ENCODE measurements at regions not wholly inside any gene's neighbourhood (a gene's known extent, or its start where the extent isn't known, plus 50 kb on each side); places are given as distances from the start of the nearest gene placed in this dataset.

DNA sequence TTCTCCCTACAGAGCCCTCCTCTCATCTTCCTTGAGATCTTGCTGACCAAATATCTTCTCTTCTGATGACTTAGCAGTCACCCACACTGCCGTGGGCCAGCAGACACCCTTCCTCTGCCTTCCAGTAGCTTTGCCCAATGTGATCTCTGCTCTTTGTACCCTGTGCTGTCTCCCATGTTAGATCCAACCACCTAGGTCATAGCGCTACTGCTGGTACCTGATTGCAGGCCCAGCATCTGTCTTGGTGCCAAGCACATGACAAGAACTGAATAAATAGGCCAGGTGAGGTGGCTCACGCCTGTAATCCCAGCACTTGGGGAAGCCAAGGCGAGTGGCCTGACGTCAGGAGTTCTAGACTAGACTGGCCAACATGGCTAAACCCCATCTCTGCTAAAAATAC, 149.7 kb downstream of the TM9SF2 start (continued):
- TF ChIP-seq, protein P1, sequence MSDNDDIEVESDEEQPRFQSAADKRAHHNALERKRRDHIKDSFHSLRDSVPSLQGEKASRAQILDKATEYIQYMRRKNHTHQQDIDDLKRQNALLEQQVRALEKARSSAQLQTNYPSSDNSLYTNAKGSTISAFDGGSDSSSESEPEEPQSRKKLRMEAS (CRISPR knock-in tag; IDR thresholded peaks at IDR 0.05) = no peak
- no peak for TF ChIP-seq ZNF219 (CRISPR knock-in tag; IDR thresholded peaks at IDR 0.05; ENCODE audit: borderline replicate concordance)
- TF ChIP-seq ZBTB21 (CRISPR knock-in tag; IDR thresholded peaks at IDR 0.05; ENCODE audit: borderline replicate concordance) = no peak
- no peak for TF ChIP-seq MXD4 (CRISPR knock-in tag; IDR thresholded peaks at IDR 0.05; ENCODE audit: borderline replicate concordance)
- no peak for TF ChIP-seq ZNF416 (CRISPR knock-in tag; IDR thresholded peaks at IDR 0.05)
- TF ChIP-seq, protein P2, sequence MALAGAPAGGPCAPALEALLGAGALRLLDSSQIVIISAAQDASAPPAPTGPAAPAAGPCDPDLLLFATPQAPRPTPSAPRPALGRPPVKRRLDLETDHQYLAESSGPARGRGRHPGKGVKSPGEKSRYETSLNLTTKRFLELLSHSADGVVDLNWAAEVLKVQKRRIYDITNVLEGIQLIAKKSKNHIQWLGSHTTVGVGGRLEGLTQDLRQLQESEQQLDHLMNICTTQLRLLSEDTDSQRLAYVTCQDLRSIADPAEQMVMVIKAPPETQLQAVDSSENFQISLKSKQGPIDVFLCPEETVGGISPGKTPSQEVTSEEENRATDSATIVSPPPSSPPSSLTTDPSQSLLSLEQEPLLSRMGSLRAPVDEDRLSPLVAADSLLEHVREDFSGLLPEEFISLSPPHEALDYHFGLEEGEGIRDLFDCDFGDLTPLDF (CRISPR knock-in tag; IDR thresholded peaks at IDR 0.05) = no peak
- TF ChIP-seq MYBL2 (CRISPR knock-in tag; IDR thresholded peaks at IDR 0.05) = no peak
- TF ChIP-seq SP1 (CRISPR knock-in tag; conservative IDR thresholded peaks at IDR 0.05) = no peak
- TF ChIP-seq GTF2I (CRISPR knock-in tag; conservative IDR thresholded peaks at IDR 0.05) = no peak
- TF ChIP-seq TEAD4 (CRISPR knock-in tag; IDR thresholded peaks at IDR 0.05) = no peak
- TF ChIP-seq, protein P3, sequence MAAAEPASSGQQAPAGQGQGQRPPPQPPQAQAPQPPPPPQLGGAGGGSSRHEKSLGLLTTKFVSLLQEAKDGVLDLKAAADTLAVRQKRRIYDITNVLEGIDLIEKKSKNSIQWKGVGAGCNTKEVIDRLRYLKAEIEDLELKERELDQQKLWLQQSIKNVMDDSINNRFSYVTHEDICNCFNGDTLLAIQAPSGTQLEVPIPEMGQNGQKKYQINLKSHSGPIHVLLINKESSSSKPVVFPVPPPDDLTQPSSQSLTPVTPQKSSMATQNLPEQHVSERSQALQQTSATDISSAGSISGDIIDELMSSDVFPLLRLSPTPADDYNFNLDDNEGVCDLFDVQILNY (CRISPR knock-in tag; IDR thresholded peaks at IDR 0.05) = no peak
- TF ChIP-seq, protein P4, sequence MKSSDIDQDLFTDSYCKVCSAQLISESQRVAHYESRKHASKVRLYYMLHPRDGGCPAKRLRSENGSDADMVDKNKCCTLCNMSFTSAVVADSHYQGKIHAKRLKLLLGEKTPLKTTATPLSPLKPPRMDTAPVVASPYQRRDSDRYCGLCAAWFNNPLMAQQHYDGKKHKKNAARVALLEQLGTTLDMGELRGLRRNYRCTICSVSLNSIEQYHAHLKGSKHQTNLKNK (CRISPR knock-in tag; IDR thresholded peaks at IDR 0.05) = no peak
- TF ChIP-seq, protein P5, sequence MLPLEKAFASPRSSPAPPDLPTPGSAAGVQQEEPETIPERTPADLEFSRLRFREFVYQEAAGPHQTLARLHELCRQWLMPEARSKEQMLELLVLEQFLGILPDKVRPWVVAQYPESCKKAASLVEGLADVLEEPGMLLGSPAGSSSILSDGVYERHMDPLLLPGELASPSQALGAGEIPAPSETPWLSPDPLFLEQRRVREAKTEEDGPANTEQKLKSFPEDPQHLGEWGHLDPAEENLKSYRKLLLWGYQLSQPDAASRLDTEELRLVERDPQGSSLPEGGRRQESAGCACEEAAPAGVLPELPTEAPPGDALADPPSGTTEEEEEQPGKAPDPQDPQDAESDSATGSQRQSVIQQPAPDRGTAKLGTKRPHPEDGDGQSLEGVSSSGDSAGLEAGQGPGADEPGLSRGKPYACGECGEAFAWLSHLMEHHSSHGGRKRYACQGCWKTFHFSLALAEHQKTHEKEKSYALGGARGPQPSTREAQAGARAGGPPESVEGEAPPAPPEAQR (CRISPR knock-in tag; IDR thresholded peaks at IDR 0.05) = no peak

DNA sequence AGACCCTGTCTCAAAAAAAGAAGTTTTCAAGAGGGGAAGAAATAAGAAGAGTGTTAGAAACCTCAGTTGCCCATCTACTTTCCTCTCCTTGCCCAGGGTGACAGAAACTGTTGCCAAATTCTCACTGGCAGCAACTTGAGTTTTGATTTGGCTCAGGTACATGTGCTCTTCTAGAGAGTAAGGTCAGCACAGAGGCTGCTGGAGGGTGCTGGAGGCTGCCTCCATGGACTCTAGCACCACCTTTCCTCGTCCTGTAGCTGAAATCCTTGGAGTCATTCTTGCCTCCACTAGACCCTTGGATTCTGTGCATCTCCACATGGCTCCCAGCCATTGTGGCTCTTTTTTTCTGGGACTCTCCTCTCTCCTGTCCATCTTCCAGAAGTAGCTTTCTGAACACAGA, 149.1 kb downstream of the TM9SF2 start:
- no peak for ATAC-seq
- no peaks in the 10 kb centered on the region for H3K27me3 Mint-ChIP-seq (ENCODE audit: low read depth)
- H3K36me3 Mint-ChIP-seq = no peaks in the 10 kb centered on the region
- POLR2A ChIA-PET = no interaction called here
- no peak for DNase-seq (ENCODE audit: low spot score)
- peaks cover 23% of the 10 kb centered on the region for H3K4me1 Mint-ChIP-seq
- TF ChIP-seq ZNF416 (CRISPR knock-in tag; IDR thresholded peaks at IDR 0.05) = no peak
- H3K4me3 Mint-ChIP-seq = no peak overlapping the region
- H3K27ac Mint-ChIP-seq = no peak overlapping the region
- CTCF ChIA-PET = interaction anchor here (0.5 kb wide), 1 partner anchor 64 kb away, joined by 3 read pairs; no protein-coding TSS in a partner anchor
- no peaks in the 10 kb centered on the region for H3K9me3 Mint-ChIP-seq

DNA sequence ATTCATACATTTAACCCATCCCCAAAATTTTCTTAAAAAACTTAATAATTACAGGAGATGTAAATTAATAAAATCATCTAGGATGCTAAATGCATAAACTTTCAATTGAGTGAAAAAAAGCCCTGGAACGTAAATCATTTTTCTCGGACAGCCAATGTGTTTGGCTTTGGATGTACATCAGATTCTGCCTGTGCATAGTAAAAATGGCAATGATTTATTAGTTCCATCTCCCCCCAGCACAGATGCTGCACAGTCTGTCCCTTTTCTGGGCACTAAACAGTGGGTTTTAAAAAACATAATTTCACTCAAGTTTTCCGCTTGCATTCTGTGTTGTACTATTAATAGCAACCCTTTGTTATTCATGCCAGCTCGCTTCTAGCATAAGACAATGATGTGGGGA, 147.7 kb downstream of the TM9SF2 start:
- Mint-ChIP-seq H3K27ac (no peak overlapping the region), H3K9me3 (no peaks in the 10 kb centered on the region), H3K4me3 (no peak overlapping the region), H3K27me3 (ENCODE audit: low read depth) (no peaks in the 10 kb centered on the region), H3K4me1 (peaks cover 20% of the 10 kb centered on the region), H3K36me3 (no peaks in the 10 kb centered on the region)
- ATAC-seq (no peak), DNase-seq (ENCODE audit: low spot score) (no peak)
- ChIA-PET CTCF (no interaction called here), POLR2A (no interaction called here)
- TF ChIP-seq, protein P6, sequence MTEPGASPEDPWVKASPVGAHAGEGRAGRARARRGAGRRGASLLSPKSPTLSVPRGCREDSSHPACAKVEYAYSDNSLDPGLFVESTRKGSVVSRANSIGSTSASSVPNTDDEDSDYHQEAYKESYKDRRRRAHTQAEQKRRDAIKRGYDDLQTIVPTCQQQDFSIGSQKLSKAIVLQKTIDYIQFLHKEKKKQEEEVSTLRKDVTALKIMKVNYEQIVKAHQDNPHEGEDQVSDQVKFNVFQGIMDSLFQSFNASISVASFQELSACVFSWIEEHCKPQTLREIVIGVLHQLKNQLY (CRISPR knock-in tag; IDR thresholded peaks at IDR 0.05) = no peak
- TF ChIP-seq NFYB (CRISPR knock-in tag; conservative IDR thresholded peaks at IDR 0.05; ENCODE audit: low read depth) = no peak
- no peak for TF ChIP-seq SMAD4 (CRISPR knock-in tag; IDR thresholded peaks at IDR 0.05)
- TF ChIP-seq ELF4 (CRISPR knock-in tag; IDR thresholded peaks at IDR 0.05; ENCODE audit: low read depth) = no peak
- TF ChIP-seq GTF2I (CRISPR knock-in tag; conservative IDR thresholded peaks at IDR 0.05) = no peak
